Breast epithelium (tissue), 4 donors: ENCODE measurements at regions not wholly inside any gene's neighbourhood (a gene's known extent, or its start where the extent isn't known, plus 50 kb on each side); places are given as distances from the start of the nearest gene placed in this dataset.
"Not testable (repeated sequence)": the region's sequence is repeated elsewhere in the genome, so short reads cannot be mapped to it uniquely, and the experiment has no call there.

ENCODE experiments used
- DNase-seq, 2 donors: peaks; one replicate each; pipeline ENCODE4 v3.0.0-alpha.2; 2019; ENCODE audit warnings: low spot score in 2 of 2
- H3K27ac ChIP-seq, 2 donors: fragments of 200-600 bp; sonication (generic) in 1 of 2; one replicate each; pipeline ENCODE4 v1.5.1; 2016 to 2019; ENCODE audit warnings: mild to moderate bottlenecking in 1 of 2
- H3K27me3 ChIP-seq, 2 donors: fragments of 200-600 bp; sonication (generic) in 1 of 2; one replicate each; pipeline versions ENCODE4 v1.5.1 to v1.6.0; 2017 to 2019; ENCODE audit warnings: control low read depth in 1 of 2, mild to moderate bottlenecking in 1 of 2
- H3K36me3 ChIP-seq: fragments of 200-600 bp; one replicate; pipeline ENCODE4 v1.5.1; 2019
- H3K4me1 ChIP-seq, 2 donors: fragments of 200-600 bp; sonication (generic); one replicate each; pipeline ENCODE4 v1.5.1; 2016 to 2019; ENCODE audit warnings: control low read depth in 1 of 2
- H3K4me3 ChIP-seq, 3 donors: fragments of 200-600 bp; sonication (generic); 1 replicate in 2 of 3; 2 replicates in 1 of 3; pipeline ENCODE4 v1.5.1; 2016 to 2019; ENCODE audit warnings: mild to moderate bottlenecking in 3 of 3, moderate library complexity in 2 of 3
- H3K9me3 ChIP-seq, 2 donors: fragments of 200-600 bp; sonication (generic) in 1 of 2; one replicate each; pipeline ENCODE4 v1.5.1; 2016 to 2019; ENCODE audit warnings: control low read depth in 1 of 2
- POLR2A ChIP-seq: fragments of 450-650 bp; IDR thresholded peaks from one replicate; pipeline ENCODE4 v1.6.1; 2016; ENCODE audit warnings: antibody characterized with exemption, mild to moderate bottlenecking, moderate library complexity
- POLR2AphosphoS5 ChIP-seq, 3 donors: sonication (generic); formaldehyde crosslinking; IDR thresholded peaks; one replicate each; pipeline ENCODE4 v1.6.1; 2017; ENCODE audit warnings: antibody characterized with exemption in 3 of 3
- intact Hi-C: fragments of 100-400 bp; cut with DNase I; formaldehyde crosslinking; loops from one replicate; pipeline ENCODE4 v1.15.1; 2023; ENCODE audit warnings: low total_unique reads
- TF ChIP-seq, protein P1 (sequence below), 3 donors: fragments of 450-650 bp; IDR thresholded peaks; one replicate each; pipeline ENCODE4 v1.5.1; 2016 to 2017; ENCODE audit warnings: antibody characterized with exemption in 3 of 3, mild to moderate bottlenecking in 3 of 3, moderate library complexity in 3 of 3

DNA sequence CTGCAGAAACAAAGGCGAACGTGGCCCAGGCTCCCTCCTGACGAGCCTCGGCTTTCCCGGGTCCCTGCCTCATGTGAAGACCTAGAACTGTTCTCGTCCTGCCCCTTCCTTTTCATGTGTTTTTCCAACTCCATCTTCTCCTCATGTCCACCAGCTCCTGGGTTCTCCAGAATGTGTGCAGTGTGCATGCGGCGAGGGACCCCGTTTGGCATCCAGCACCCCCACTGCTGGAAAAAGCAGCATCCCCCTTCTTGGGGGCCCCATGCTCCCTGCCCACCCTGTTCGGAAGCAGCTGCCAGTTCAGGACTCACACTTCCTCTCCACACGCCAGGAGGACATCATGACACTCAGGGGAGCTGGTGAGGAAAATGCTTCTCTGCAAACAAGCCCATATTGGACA lies 313.5 kb downstream of the BRD1 start:
- TF ChIP-seq, protein P1, sequence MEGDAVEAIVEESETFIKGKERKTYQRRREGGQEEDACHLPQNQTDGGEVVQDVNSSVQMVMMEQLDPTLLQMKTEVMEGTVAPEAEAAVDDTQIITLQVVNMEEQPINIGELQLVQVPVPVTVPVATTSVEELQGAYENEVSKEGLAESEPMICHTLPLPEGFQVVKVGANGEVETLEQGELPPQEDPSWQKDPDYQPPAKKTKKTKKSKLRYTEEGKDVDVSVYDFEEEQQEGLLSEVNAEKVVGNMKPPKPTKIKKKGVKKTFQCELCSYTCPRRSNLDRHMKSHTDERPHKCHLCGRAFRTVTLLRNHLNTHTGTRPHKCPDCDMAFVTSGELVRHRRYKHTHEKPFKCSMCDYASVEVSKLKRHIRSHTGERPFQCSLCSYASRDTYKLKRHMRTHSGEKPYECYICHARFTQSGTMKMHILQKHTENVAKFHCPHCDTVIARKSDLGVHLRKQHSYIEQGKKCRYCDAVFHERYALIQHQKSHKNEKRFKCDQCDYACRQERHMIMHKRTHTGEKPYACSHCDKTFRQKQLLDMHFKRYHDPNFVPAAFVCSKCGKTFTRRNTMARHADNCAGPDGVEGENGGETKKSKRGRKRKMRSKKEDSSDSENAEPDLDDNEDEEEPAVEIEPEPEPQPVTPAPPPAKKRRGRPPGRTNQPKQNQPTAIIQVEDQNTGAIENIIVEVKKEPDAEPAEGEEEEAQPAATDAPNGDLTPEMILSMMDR (IDR thresholded peaks at IDR 0.05), result no peak
- TF ChIP-seq POLR2A (no peak), POLR2AphosphoS5 (IDR thresholded peaks at IDR 0.05) (no peak)

DNA sequence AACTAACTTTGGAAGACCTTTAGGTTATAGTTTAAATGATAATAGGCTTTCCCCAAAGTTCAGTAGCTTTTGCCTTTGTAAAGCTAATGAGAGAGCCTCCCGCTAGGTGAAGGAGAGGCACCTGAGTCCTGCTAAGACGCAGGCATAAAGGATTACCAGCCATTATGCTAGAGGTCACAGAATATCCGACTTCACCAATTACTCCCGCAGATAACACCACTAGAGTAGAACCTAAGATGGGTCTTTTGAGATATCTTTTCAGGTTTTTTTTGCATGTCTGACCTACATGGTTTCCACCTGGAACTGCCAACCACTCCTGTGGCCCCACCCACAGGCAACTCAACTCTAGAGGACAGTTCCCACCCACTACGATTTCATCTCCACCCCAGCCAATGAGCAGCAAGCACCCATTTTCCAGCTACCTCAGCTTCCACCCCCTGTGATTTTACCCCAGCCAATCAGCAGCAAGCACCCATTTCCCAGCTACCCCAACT lies 314.3 kb downstream of the BRD1 start:
- intact Hi-C loops, result no loop called here
- Histone ChIP-seq H3K9me3 (peaks cover 0 to 12% of the 10 kb centered on the region in 2 donors), H3K4me3 (no peak overlapping the region), H3K27me3 (peaks cover 0 to 39% of the 10 kb centered on the region in 2 donors), H3K27ac (no peak overlapping the region), H3K4me1 (no peaks in the 10 kb centered on the region), H3K36me3 (no peaks in the 10 kb centered on the region)
- DNase-seq, result no peak
- TF ChIP-seq POLR2AphosphoS5 (IDR thresholded peaks at IDR 0.05) (no peak), POLR2A (no peak)
- TF ChIP-seq, protein P1 (IDR thresholded peaks at IDR 0.05), result no peak

More for the DNA sequence above, 313.5 kb downstream of the BRD1 start:
- H3K4me3 ChIP-seq, result no peak overlapping the region
- intact Hi-C loops, result no loop called here
- H3K9me3 ChIP-seq, result peaks cover 0 to 12% of the 10 kb centered on the region in 2 donors
- DNase-seq, result peak in 1 of 2 donors; percentile 5
- no peaks in the 10 kb centered on the region for H3K36me3 ChIP-seq
- H3K27ac ChIP-seq, result no peak overlapping the region
- no peaks in the 10 kb centered on the region for H3K4me1 ChIP-seq
- peaks cover 0 to 43% of the 10 kb centered on the region in 2 donors for H3K27me3 ChIP-seq

DNA sequence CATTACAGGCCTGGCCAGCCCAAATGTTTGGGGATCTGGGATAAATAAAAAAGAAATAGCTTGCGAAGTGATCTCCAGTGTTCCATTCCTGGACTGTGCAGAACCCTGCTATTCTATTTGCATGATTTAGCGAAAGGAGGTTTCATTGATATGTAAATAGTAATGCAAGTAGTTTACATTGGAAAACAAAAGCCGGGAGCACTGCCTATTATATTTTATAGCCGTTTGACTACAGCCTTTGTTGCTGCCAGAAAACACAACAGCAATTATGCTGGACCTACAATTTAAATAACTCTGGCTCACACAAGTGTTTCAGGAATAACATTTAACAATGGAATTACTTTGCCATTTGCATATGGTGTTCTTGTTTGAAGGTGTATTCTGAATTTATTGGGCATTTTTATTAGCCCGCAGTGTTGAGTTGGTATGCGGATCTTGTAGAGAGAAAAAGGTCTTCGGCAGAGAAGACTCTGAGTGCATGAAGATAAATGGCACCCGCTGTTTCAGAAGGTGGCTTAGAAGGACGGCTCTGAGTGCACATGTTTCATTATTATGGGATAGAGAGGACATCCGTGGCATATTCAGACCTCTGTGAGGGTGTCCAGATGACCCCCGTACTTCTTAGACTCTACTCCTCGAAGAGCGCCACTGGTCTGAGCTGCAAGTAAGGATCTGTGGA lies 315.0 kb downstream of the BRD1 start:
- peaks cover 0 to 12% of the 10 kb centered on the region in 2 donors for H3K9me3 ChIP-seq
- peaks cover 0 to 31% of the 10 kb centered on the region in 2 donors for H3K27me3 ChIP-seq
- DNase-seq, result no peak
- H3K36me3 ChIP-seq, result no peaks in the 10 kb centered on the region
- no peak overlapping the region for H3K4me3 ChIP-seq
- intact Hi-C loops, result no loop called here
- H3K27ac ChIP-seq, result no peak overlapping the region
- no peaks in the 10 kb centered on the region for H3K4me1 ChIP-seq
- no peak for TF ChIP-seq POLR2AphosphoS5 (IDR thresholded peaks at IDR 0.05)
- TF ChIP-seq, protein P1 (IDR thresholded peaks at IDR 0.05), result no peak
- no peak for TF ChIP-seq POLR2A

DNA sequence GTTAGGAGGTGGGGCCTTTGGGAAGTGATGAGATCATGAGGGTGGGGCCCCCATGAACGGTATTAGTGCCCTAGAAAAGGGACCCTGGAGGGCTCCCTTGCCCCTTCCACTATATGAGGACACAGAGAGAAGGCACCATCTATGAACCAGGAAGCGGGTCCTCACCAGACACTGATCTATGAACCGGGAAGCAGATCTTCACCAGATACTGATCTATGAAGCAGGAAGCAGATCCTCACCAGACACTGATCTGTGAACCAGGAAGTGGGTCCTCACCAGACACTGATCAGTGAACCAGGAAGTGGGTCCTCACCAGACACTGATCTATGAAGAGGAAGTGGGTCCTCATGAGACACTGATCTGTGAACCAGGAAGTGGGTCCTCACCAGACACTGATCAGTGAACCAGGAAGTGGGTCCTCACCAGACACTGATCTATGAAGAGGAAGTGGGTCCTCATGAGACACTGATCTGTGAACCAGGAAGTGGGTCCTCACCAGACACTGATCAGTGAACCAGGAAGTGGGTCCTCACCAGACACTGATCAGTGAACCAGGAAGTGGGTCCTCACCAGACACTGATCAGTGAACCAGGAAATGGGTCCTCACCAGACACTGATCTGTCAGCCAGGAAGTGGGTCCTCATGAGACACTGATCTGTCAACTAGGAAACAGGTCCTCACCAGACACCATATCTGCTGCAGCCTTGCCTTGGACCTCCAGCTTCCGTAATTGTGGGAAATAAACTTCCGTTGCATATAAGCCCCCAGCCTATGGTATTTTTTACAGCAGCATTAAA lies 316.1 kb downstream of the BRD1 start:
- H3K36me3 ChIP-seq, H3K27ac ChIP-seq, H3K4me3 ChIP-seq, intact Hi-C loops, H3K4me1 ChIP-seq: not testable (repeated sequence)
- Histone ChIP-seq H3K27me3 (peaks cover 0 to 21% of the 10 kb centered on the region in 2 donors), H3K9me3 (peaks cover 0 to 12% of the 10 kb centered on the region in 2 donors)
- peak in 1 of 2 donors; percentile 28 for DNase-seq

DNA sequence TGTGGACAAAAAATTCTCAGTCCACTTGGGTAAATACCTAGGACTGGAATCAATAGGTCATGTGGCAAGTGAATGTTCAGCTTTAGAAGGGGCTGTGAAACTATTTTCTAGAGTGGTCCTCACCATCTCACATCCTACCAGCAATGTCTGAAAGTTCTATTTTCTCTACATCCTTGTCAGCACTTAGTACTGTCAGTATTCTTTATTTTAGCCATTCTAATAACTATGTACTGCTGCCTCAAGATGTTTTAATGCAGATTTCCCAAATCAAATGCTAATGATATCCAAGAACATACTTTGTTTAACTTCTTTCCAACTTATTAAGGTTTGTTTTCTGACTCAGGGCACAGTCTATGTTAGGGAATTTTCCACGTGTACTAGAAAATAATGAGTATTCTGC lies 317.0 kb downstream of the BRD1 start:
- Histone ChIP-seq H3K9me3 (peaks cover 0 to 12% of the 10 kb centered on the region in 2 donors), H3K4me3 (no peak overlapping the region), H3K36me3 (no peaks in the 10 kb centered on the region), H3K27ac (no peak overlapping the region), H3K27me3 (peaks cover 0 to 20% of the 10 kb centered on the region in 2 donors), H3K4me1 (no peaks in the 10 kb centered on the region)
- no peak for DNase-seq
- intact Hi-C loops, result no loop called here
- no peak for TF ChIP-seq POLR2A
- TF ChIP-seq POLR2AphosphoS5 (IDR thresholded peaks at IDR 0.05), result no peak
- TF ChIP-seq, protein P1 (IDR thresholded peaks at IDR 0.05), result no peak
